GM23248 (cell line): ENCODE measurements at regions not wholly inside any gene's neighbourhood (a gene's known extent, or its start where the extent isn't known, plus 50 kb on each side); places are given as distances from the start of the nearest gene placed in this dataset.

Experiments used
- DNase-seq: peaks from one replicate; pipeline ENCODE4 v3.0.0-alpha.2; 2015
- H2AFZ ChIP-seq: fragments of 200-600 bp; sonication (generic); 2 replicates; pipeline ENCODE4 v1.6.1; 2016; ENCODE audit warnings: antibody characterized with exemption
- H3F3A ChIP-seq: fragments of 200-600 bp; sonication (generic); 2 replicates; pipeline ENCODE4 v1.6.1; 2016; ENCODE audit warnings: mild to moderate bottlenecking, antibody characterized with exemption, mixed run types; ENCODE audit not compliant: insufficient read depth
- H3K27ac ChIP-seq: fragments of 200-600 bp; sonication (generic); 2 replicates; pipeline ENCODE4 v1.5.1; 2016; ENCODE audit warnings: mild to moderate bottlenecking
- H3K27me3 ChIP-seq: fragments of 200-600 bp; sonication (generic); replicated peaks from 2 replicates; pipeline ENCODE4 v1.6.1; 2016; ENCODE audit warnings: mild to moderate bottlenecking; ENCODE audit not compliant: insufficient read depth
- H3K36me3 ChIP-seq: fragments of 200-600 bp; sonication (generic); 2 replicates; pipeline ENCODE4 v1.6.1; 2016; ENCODE audit warnings: low read depth, mild to moderate bottlenecking
- H3K4me1 ChIP-seq: fragments of 200-600 bp; sonication (generic); 2 replicates; pipeline ENCODE4 v1.6.1; 2016; ENCODE audit warnings: mild to moderate bottlenecking; ENCODE audit not compliant: insufficient read depth
- H3K4me2 ChIP-seq: fragments of 200-600 bp; sonication (generic); one replicate; pipeline ENCODE4 v1.6.1; 2016; ENCODE audit warnings: mild to moderate bottlenecking; ENCODE audit not compliant: unreplicated experiment
- H3K4me3 ChIP-seq: fragments of 200-600 bp; sonication (generic); 2 replicates; pipeline ENCODE4 v1.5.1; 2016; ENCODE audit warnings: mild to moderate bottlenecking
- H3K79me2 ChIP-seq: fragments of 200-600 bp; sonication (generic); 2 replicates; pipeline ENCODE4 v1.6.1; 2016; ENCODE audit warnings: mild to moderate bottlenecking; ENCODE audit not compliant: insufficient read depth
- H3K9ac ChIP-seq: fragments of 200-600 bp; sonication (generic); 2 replicates; pipeline ENCODE4 v1.6.1; 2016; ENCODE audit warnings: mild to moderate bottlenecking
- H3K9me2 ChIP-seq: fragments of 200-600 bp; sonication (generic); 2 replicates; pipeline ENCODE4 v1.6.1; 2016; ENCODE audit warnings: mixed run types, mild to moderate bottlenecking, moderate library complexity; ENCODE audit not compliant: insufficient read depth
- H3K9me3 ChIP-seq: fragments of 200-600 bp; sonication (generic); one replicate; pipeline ENCODE4 v1.6.1; 2017; ENCODE audit warnings: low read depth
- H4K20me1 ChIP-seq: fragments of 200-600 bp; sonication (generic); 2 replicates; pipeline ENCODE4 v1.6.0; 2016; ENCODE audit not compliant: insufficient read depth
- EZH2 ChIP-seq: fragments of 200-600 bp; sonication (generic); IDR thresholded peaks from 2 replicates; pipeline ENCODE4 v1.6.1; 2018; ENCODE audit warnings: antibody characterized with exemption, mild to moderate bottlenecking; ENCODE audit not compliant: insufficient read depth, poor library complexity, severe bottlenecking
- EZH2phosphoT487 ChIP-seq: fragments of 200-600 bp; sonication (generic); IDR thresholded peaks from 2 replicates; pipeline ENCODE4 v1.6.1; 2018; ENCODE audit warnings: antibody characterized with exemption, moderate library complexity, mild to moderate bottlenecking, low read depth; ENCODE audit not compliant: insufficient read depth
- WGBS, 2 experiments: methylation state at CpG; one replicate each; pipeline ENCODE4 v1.1.6; 2015 to 2017; ENCODE audit warnings: low lambda C conversion rate in 2 of 2, low coverage in 1 of 2; ENCODE audit errors: missing lambda C conversion rate in 2 of 2; 5-methylcytosine and 5-hydroxymethylcytosine counted together
- in situ Hi-C: fragments of 300-500 bp; cut with MboI; formaldehyde crosslinking; loops from 2 replicates; pipeline ENCODE4 v1.15.0; 2020

GRCh38 chr7:9854605-9855004 is 1119.1 kb upstream of the PHF14 start:
- H3K27ac ChIP-seq = no peak overlapping the region
- no peak overlapping the region for H3K4me3 ChIP-seq
- H4K20me1 ChIP-seq = no peaks in the 10 kb centered on the region
- peaks cover 4% of the 10 kb centered on the region for H3K9me3 ChIP-seq
- no peaks in the 10 kb centered on the region for H3F3A ChIP-seq
- no peak for TF ChIP-seq EZH2
- TF ChIP-seq EZH2phosphoT487 = no peak
- in situ Hi-C loops = no loop called here
- no peak for DNase-seq
- no peak overlapping the region for H2AFZ ChIP-seq
- WGBS, 2 experiments = 7 to 18% methylated on average over 2 of the region's 2 CpGs
- no peak overlapping the region for H3K4me2 ChIP-seq
- H3K36me3 ChIP-seq = no peaks in the 10 kb centered on the region
- no peaks in the 10 kb centered on the region for H3K27me3 ChIP-seq
- H3K4me1 ChIP-seq = no peaks in the 10 kb centered on the region
- H3K79me2 ChIP-seq = no peaks in the 10 kb centered on the region
- no peak overlapping the region for H3K9ac ChIP-seq
- no peaks in the 10 kb centered on the region for H3K9me2 ChIP-seq

DNA sequence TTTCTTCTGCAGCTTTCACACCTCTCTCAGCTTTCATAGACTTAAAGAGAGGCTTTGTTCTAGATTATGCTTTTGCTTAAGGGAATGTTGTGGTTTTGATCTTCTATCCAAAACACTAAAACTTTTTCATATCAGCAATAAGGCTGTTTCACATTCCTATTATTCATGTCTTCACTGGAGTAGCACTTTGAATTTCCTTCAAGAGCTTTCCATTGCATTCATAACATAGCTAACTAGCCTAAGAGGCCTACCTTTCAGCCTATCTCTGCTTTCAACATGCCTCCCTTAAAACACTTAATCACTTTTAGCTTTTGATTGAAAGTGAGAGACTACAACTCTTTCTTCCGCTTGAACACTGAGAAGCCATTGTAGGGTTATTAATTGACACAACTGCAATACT is 1117.0 kb upstream of the PHF14 start:
- H3K9me3 ChIP-seq = no peaks in the 10 kb centered on the region
- no peaks in the 10 kb centered on the region for H3K27me3 ChIP-seq
- no peaks in the 10 kb centered on the region for H3K36me3 ChIP-seq
- H3K4me3 ChIP-seq = no peak overlapping the region
- no peaks in the 10 kb centered on the region for H4K20me1 ChIP-seq
- no peak overlapping the region for H3K27ac ChIP-seq
- H3K9ac ChIP-seq = no peak overlapping the region
- in situ Hi-C loops = no loop called here
- H2AFZ ChIP-seq = no peak overlapping the region
- H3K79me2 ChIP-seq = no peaks in the 10 kb centered on the region
- H3K4me1 ChIP-seq = no peaks in the 10 kb centered on the region
- no peak for DNase-seq
- 20 to 26% methylated on average over 1 of the region's 1 CpG for WGBS, 2 experiments
- no peaks in the 10 kb centered on the region for H3K9me2 ChIP-seq
- H3K4me2 ChIP-seq = no peak overlapping the region
- TF ChIP-seq EZH2 = no peak
- TF ChIP-seq EZH2phosphoT487 = no peak
- H3F3A ChIP-seq = no peaks in the 10 kb centered on the region

DNA sequence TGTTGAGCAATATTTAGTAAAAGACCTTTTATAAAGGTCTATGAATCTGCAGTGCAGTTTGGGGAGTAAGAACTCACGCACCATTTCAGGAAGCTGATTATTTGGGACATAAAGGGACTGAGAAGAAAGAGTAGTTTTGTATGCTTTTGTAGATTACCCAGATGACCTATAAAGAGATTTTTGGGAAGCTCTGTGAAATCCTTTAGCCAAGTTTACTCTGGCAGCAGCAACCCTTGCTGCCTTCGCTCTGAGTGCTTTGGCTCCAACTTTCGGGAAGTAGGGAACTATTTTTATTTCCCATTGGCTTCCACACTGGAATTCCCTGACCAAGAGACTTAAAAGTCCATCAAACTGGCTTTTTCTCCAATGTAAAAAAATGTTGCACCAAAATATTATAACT is 1110.1 kb upstream of the PHF14 start:
- Histone ChIP-seq H3K9me2 (no peaks in the 10 kb centered on the region), H3K4me3 (no peak overlapping the region), H3K4me2 (no peak overlapping the region), H4K20me1 (no peaks in the 10 kb centered on the region), H3K9me3 (no peaks in the 10 kb centered on the region), H3K4me1 (no peaks in the 10 kb centered on the region), H3K79me2 (no peaks in the 10 kb centered on the region), H3K36me3 (no peaks in the 10 kb centered on the region), H3K27me3 (no peaks in the 10 kb centered on the region), H3K27ac (no peak overlapping the region), H3F3A (no peaks in the 10 kb centered on the region), H2AFZ (no peak overlapping the region), H3K9ac (no peak overlapping the region)
- in situ Hi-C loops = no loop called here
- no peak for DNase-seq
- WGBS, 2 experiments = 0 to 2% methylated on average over 3 of the region's 3 CpGs
- no peak for TF ChIP-seq EZH2
- no peak for TF ChIP-seq EZH2phosphoT487

GRCh38 chr7:9869151-9869550 is 1104.5 kb upstream of the PHF14 start:
- Histone ChIP-seq H2AFZ (no peak overlapping the region), H3F3A (no peaks in the 10 kb centered on the region), H3K79me2 (no peaks in the 10 kb centered on the region), H3K27me3 (no peaks in the 10 kb centered on the region), H3K27ac (no peak overlapping the region), H3K4me3 (no peak overlapping the region), H3K4me2 (no peak overlapping the region), H3K9me3 (peaks cover 3% of the 10 kb centered on the region), H3K9ac (no peak overlapping the region), H3K9me2 (no peaks in the 10 kb centered on the region), H3K4me1 (no peaks in the 10 kb centered on the region), H4K20me1 (no peaks in the 10 kb centered on the region), H3K36me3 (no peaks in the 10 kb centered on the region)
- WGBS, 2 experiments = 0% methylated on average over 1 of the region's 1 CpG
- in situ Hi-C loops = no loop called here
- DNase-seq = no peak
- TF ChIP-seq EZH2 = no peak
- TF ChIP-seq EZH2phosphoT487 = no peak

DNA sequence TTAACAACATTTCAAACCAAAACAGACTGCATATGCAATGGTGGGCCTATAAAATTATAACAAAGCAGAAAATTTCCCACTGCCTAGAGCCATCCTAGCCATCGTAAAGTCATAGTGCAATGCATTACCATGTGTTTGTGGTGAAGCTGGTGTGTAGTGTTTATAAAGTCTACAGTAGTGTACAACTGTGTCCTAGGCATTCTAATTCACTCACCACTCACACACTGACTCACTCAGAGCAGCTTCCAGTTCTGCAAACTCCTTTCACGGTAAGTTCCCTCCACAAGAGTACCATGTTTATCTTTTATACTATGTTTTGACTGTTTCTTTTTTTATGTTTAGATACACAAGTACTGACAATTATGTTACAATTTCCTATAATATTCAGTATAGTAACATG is 1104.1 kb upstream of the PHF14 start:
- no peak for DNase-seq
- Histone ChIP-seq H3K9ac (no peak overlapping the region), H3K79me2 (no peaks in the 10 kb centered on the region), H3K27me3 (no peaks in the 10 kb centered on the region), H2AFZ (no peak overlapping the region), H3K4me1 (no peaks in the 10 kb centered on the region), H3K9me2 (no peaks in the 10 kb centered on the region), H3K4me3 (no peak overlapping the region), H3K9me3 (peaks cover 3% of the 10 kb centered on the region), H3F3A (no peaks in the 10 kb centered on the region), H4K20me1 (no peaks in the 10 kb centered on the region), H3K27ac (no peak overlapping the region), H3K4me2 (no peak overlapping the region), H3K36me3 (no peaks in the 10 kb centered on the region)
- TF ChIP-seq EZH2phosphoT487 (no peak), EZH2 (no peak)
- 13 to 14% methylated on average over 2 of the region's 2 CpGs for WGBS, 2 experiments
- in situ Hi-C loops = no loop called here
